ENCODE measurements at regions not wholly inside any gene's neighbourhood (a gene's known extent, or its start where the extent isn't known, plus 50 kb on each side); places are given as distances from the start of the nearest gene placed in this dataset.

DNA sequence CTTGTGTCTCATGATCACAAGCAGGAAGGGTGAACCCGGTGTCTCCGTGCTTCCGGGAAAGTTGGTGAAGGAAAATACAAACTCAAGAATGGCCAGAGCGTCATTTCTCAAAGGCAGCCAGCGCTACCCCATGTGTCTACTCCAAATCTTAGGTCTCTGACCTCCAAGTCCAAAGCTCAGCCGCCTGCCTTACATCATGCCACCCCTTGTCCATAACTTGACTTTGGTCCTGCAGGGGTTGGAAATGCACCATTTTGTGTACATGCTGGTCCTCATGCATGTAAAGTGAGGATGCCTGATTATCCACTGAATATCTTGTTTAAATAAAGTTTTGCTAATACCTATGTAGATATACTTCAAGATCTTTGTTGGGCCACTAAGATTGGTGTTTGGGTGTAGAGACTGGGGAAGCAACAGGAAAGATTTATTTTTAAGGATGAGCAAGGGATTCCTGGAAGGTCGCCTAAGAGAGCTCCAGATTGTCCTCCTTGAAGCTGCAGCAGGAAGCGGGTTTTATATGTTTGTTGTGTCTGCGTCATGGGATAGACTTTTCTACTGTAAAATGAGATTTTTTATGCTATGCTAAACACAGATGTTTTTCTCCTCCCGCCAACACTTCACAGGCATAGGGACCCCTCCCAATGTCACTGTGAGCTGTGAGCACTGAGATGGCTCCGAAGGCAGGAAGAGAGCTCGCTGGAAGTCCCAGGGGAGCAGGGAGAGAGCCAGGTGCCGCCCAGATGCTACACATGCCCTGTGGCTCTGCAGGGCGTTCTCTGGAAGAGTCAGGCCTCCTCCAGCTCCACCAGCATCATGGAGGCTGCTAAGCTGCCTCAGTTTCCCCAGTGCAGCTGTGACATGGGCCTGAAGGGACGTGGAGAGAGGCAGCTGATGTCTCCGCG, 176.2 kb upstream of the HDAC4 start:
- no peak for DNase-seq (ENCODE audit: low read depth, low spot score)

- no peak for DNase-seq (ENCODE audit: low read depth, low spot score)
Measured at GRCh38 chr2:239575931-239576445, 175.2 kb upstream of the HDAC4 start.

DNA sequence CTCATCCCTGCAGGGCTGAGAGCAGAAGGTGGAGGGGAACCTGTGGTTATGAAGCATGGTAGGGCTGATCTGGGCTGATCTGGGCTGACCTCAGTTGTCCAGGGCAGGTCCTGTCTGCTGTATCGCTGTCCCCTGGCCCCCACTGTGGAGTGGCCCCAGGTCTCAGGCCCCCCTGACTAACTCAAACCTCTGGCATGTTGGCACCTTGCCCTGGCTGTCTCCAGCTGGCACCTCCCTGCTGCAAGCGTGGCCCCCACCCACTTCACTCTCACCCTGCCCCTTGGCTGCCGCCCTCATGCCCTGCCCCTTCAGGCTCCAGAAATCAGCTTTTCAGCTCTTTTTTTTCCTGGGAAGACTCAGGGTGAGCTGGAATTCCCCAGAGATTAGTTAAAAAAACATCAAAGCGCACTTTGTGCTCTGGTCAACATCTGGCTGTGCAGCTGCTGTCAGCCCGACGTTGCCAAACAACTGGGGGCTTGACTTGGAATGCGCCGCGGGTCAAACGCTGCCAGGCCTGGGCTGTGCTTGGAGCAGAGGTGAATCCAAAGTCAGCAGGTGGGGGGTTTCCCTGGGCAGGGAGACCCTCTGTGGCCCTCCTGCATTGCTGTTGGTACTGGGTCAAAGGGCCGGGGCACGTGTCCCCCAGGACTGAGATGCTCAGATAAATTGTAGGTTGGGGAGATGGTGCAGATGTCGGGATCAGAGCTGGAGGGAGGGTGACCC, 173.8 kb upstream of the HDAC4 start:
- DNase-seq (ENCODE audit: low read depth, low spot score): no peak

- DNase-seq (ENCODE audit: low read depth, low spot score): no peak
Measured at GRCh38 chr2:239574054-239574433, 173.2 kb upstream of the HDAC4 start.

- DNase-seq (ENCODE audit: low read depth, low spot score): no peak
Measured at GRCh38 chr2:239570971-239571520, 170.2 kb upstream of the HDAC4 start.

- no peak for DNase-seq (ENCODE audit: low read depth, low spot score)
Measured at GRCh38 chr2:239570216-239570925, 169.6 kb upstream of the HDAC4 start.

- DNase-seq (ENCODE audit: low read depth, low spot score): no peak
Measured at GRCh38 chr2:239569401-239570090, 168.7 kb upstream of the HDAC4 start.

DNA sequence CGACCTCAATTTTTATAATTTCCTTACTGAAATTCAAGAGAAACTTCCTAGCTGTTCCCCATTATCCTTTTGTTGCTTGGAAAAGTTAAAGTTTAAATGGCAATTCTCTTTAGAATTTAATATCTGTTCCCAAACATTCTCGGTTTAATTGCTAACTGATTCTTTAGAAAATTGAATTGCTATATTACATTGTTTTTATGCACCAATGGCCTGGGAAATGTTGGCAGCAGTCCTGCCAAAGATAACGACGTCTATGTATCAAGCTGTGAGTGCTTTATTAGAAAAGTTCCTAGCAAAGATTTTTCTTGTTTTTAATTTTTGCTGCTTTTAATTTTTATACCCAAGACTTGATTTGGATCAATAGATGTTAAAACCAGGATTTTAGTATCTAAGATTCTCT, 167.8 kb upstream of the HDAC4 start:
- DNase-seq (ENCODE audit: low read depth, low spot score): no peak

GRCh38 chr2:239567786-239568185, 167.0 kb upstream of the HDAC4 start:
- no peak for DNase-seq (ENCODE audit: low read depth, low spot score)

- DNase-seq (ENCODE audit: low read depth, low spot score): no peak
Measured at GRCh38 chr2:239566995-239567568, 166.3 kb upstream of the HDAC4 start.

GRCh38 chr2:239566162-239566994, 165.6 kb upstream of the HDAC4 start:
- no peak for DNase-seq (ENCODE audit: low read depth, low spot score)

DNA sequence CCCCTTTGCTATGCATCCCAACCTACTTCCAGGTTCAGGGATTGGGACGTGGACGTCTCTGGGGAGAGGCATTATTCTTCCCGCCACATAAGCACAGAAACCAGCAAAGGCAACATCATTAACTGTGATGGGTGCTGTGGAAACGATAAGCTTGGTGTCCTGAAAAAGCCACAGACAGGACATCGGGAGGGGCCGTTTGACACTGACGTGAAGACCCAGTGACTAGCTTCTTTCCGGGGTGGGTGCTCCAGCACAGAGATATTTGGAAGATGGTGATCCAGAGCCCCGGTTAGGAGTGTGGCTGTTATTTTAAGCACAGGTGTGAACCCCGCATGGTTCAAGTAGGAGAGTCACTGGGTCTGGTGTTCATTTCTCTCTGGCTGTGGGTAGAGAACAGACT, 163.8 kb upstream of the HDAC4 start:
- no peak for DNase-seq (ENCODE audit: low read depth, low spot score)

GRCh38 chr2:239563561-239563960, 162.7 kb upstream of the HDAC4 start:
- DNase-seq (ENCODE audit: low read depth, low spot score): no peak

- no peak for DNase-seq (ENCODE audit: low read depth, low spot score)
Measured at GRCh38 chr2:239561446-239562001, 160.7 kb upstream of the HDAC4 start.

GRCh38 chr2:239559417-239560261, 158.8 kb upstream of the HDAC4 start:
- no peak for DNase-seq (ENCODE audit: low read depth, low spot score)

DNA sequence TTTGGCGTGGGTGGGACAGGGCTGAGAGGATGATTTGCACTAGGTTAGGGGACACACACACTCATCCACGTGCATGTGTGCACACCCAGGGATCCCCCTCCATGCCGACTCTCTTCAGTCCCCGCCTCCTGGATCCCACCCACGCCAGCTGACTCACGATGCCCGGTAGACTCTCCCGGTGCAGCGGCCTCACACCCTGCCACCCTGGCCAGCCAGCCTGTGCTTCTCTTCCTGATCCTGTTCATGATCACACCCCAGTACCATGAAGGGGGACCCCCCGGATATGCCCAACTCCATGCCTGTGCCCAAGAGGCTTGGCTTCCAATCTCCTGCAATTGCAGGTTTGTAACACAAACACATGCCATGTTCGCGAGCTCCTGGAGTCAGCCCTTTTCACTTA, 157.8 kb upstream of the HDAC4 start:
- DNase-seq (ENCODE audit: low read depth, low spot score): no peak

DNA sequence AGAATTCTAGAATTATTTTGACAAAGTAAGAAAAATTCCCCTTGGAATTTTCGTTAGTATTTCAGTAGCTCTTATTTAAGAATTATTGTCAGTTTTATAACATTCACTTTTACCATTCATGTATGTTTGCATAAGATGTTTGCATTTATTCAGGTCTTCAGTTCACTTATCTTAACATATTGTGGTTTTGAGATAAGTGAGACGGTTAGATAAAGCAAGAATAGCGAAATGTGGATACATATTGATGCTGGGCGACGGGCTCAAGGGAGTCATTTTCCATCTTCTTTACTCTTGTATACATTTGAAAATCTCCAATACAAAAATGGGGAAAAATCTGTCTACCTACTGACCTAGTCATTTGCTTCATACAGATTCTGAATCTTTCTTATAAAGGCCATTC, 156.7 kb upstream of the HDAC4 start:
- no peak for DNase-seq (ENCODE audit: low read depth, low spot score)

DNA sequence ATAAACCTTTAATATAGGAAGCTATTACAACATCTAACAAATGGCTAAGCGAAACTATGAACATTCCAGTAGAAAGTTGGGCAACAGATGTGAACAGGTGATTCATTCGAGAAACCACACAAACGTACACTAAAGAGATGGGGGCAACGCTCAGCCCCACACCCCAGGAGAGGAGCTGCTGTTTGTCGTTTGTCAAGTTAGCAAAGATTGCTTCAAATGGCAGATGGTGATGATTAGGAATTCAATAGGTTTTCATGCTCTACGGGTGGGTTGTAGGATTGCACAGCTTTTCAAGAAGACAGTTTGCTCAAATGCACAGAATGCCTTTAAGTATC, 154.7 kb upstream of the HDAC4 start:
- no peak for DNase-seq (ENCODE audit: low read depth, low spot score)

All from activated CD4-positive, CD25-positive, alpha-beta regulatory T cell treated with anti-CD3 and anti-CD28 coated beads, Interleukin-2, amount 50 U/mL, for 16 hours (primary cell).